Suprapubic skin (tissue), 4 donors: ENCODE measurements at regions not wholly inside any gene's neighbourhood (a gene's known extent, or its start where the extent isn't known, plus 50 kb on each side); places are given as distances from the start of the nearest gene placed in this dataset.

Source experiments
- POLR2A ChIP-seq, 2 donors: fragments of 450-650 bp; IDR thresholded peaks; one replicate each; pipeline ENCODE4 v1.6.1; 2017; ENCODE audit warnings: antibody characterized with exemption in 2 of 2, mild to moderate bottlenecking in 2 of 2, moderate library complexity in 2 of 2
- POLR2AphosphoS5 ChIP-seq, 3 donors: sonication (generic); formaldehyde crosslinking; IDR thresholded peaks; one replicate each; pipeline ENCODE4 v1.6.1; 2017; ENCODE audit warnings: antibody characterized with exemption in 3 of 3
- TF ChIP-seq, protein P1 (sequence below), 2 donors: fragments of 200-600 bp in 1 of 2; fragments of 450-650 bp in 1 of 2; sonication (generic) in 1 of 2; IDR thresholded peaks; one replicate each; pipeline ENCODE4 v1.5.1; 2016 to 2019; ENCODE audit warnings: antibody characterized with exemption in 2 of 2, mild to moderate bottlenecking in 1 of 2, moderate library complexity in 1 of 2

DNA sequence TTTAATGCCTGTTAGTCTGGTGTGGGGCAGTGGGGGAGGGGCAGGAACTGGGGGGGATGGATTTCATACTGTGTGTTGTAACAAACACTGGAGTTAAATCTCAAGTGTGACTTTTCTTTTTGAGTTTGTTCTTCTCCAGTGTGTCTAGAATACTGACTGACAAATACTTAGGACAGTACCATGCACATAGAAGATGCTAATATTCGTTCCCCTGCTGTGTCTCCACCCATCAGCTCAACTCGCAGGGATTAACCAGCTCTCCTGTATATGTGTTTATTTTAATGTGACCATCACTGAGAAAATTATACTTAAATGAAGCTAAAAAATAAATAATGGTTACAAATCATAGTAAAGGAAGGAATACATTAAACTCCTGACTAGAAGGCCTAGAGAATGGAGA, 150.9 kb upstream of the E2F8 start:
- no peak for TF ChIP-seq POLR2A (IDR thresholded peaks at IDR 0.05)
- TF ChIP-seq POLR2AphosphoS5 (IDR thresholded peaks at IDR 0.05) = no peak
- TF ChIP-seq, protein P1, sequence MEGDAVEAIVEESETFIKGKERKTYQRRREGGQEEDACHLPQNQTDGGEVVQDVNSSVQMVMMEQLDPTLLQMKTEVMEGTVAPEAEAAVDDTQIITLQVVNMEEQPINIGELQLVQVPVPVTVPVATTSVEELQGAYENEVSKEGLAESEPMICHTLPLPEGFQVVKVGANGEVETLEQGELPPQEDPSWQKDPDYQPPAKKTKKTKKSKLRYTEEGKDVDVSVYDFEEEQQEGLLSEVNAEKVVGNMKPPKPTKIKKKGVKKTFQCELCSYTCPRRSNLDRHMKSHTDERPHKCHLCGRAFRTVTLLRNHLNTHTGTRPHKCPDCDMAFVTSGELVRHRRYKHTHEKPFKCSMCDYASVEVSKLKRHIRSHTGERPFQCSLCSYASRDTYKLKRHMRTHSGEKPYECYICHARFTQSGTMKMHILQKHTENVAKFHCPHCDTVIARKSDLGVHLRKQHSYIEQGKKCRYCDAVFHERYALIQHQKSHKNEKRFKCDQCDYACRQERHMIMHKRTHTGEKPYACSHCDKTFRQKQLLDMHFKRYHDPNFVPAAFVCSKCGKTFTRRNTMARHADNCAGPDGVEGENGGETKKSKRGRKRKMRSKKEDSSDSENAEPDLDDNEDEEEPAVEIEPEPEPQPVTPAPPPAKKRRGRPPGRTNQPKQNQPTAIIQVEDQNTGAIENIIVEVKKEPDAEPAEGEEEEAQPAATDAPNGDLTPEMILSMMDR (IDR thresholded peaks at IDR 0.05) = no peak
